KMS-11 (cell line): ENCODE measurements at regions not wholly inside any gene's neighbourhood (a gene's known extent, or its start where the extent isn't known, plus 50 kb on each side); places are given as distances from the start of the nearest gene placed in this dataset.

ENCODE experiments used
- H2AFZ ChIP-seq: fragments of 200-600 bp; sonication (generic); 2 replicates; pipeline ENCODE4 v1.6.1; 2016; ENCODE audit warnings: antibody characterized with exemption, mixed run types, low read depth
- H3K27ac ChIP-seq: fragments of 200-600 bp; sonication (generic); 2 replicates; pipeline ENCODE4 v1.6.1; 2016; ENCODE audit warnings: mild to moderate bottlenecking, mixed run types
- H3K27me3 ChIP-seq: fragments of 200-600 bp; sonication (generic); 2 replicates; pipeline ENCODE4 v1.6.1; 2017; ENCODE audit warnings: mild to moderate bottlenecking, low read depth, mixed run types, moderate library complexity; ENCODE audit not compliant: insufficient read depth
- H3K36me3 ChIP-seq: fragments of 200-600 bp; sonication (generic); 2 replicates; pipeline ENCODE4 v1.6.1; 2017; ENCODE audit warnings: mild to moderate bottlenecking, mixed run types; ENCODE audit not compliant: insufficient read depth
- H3K4me1 ChIP-seq: fragments of 200-600 bp; sonication (generic); 2 replicates; pipeline ENCODE4 v1.6.1; 2016; ENCODE audit warnings: mild to moderate bottlenecking, low read depth, mixed run types; ENCODE audit not compliant: poor library complexity, severe bottlenecking
- H3K4me2 ChIP-seq: fragments of 200-600 bp; sonication (generic); 2 replicates; pipeline ENCODE4 v1.7.0; 2016; ENCODE audit warnings: mild to moderate bottlenecking, mixed run types
- H3K4me3 ChIP-seq: fragments of 200-600 bp; sonication (generic); IDR thresholded peaks from 2 replicates; pipeline ENCODE4 v1.6.1; 2017; ENCODE audit warnings: low read depth, low read length, mixed read lengths; ENCODE audit not compliant: insufficient read depth
- H3K79me2 ChIP-seq: fragments of 200-600 bp; sonication (generic); 2 replicates; pipeline ENCODE4 v1.6.1; 2016; ENCODE audit warnings: low read depth, mixed run types; ENCODE audit not compliant: insufficient read depth
- H3K9ac ChIP-seq: fragments of 200-600 bp; sonication (generic); 2 replicates; pipeline ENCODE4 v1.6.1; 2016; ENCODE audit warnings: mild to moderate bottlenecking, mixed run types
- H4K20me1 ChIP-seq: fragments of 200-600 bp; sonication (generic); 2 replicates; pipeline ENCODE4 v1.6.1; 2016; ENCODE audit warnings: mild to moderate bottlenecking, mixed run types; ENCODE audit not compliant: insufficient read depth
- TF ChIP-seq, protein P1 (sequence below): fragments of 200-600 bp; sonication (generic); conservative IDR thresholded peaks from 2 replicates; pipeline ENCODE4 v1.6.1; 2017; ENCODE audit warnings: low read depth, mild to moderate bottlenecking, antibody characterized with exemption, low read length, moderate library complexity, mixed read lengths

DNA sequence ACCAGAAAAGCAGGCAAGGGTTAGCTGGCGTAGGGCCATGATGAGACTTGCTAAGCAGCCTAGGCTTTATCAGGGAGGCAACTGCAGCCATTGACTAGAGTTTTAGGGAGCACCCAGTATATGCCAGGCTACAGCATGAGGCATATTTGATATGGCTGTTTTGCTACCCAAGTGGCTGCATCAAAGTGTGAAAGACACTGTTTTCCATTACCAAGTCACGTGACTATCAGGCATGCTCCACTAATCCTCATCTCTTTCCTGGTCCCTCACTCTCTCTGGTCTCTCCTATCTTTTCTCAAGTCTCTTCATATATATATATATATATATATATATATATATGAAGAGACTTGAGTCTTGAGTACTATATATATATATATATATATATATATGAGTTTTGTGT, 206.7 kb upstream of the POU3F1 start:
- no peaks in the 10 kb centered on the region for H3K27me3 ChIP-seq

DNA sequence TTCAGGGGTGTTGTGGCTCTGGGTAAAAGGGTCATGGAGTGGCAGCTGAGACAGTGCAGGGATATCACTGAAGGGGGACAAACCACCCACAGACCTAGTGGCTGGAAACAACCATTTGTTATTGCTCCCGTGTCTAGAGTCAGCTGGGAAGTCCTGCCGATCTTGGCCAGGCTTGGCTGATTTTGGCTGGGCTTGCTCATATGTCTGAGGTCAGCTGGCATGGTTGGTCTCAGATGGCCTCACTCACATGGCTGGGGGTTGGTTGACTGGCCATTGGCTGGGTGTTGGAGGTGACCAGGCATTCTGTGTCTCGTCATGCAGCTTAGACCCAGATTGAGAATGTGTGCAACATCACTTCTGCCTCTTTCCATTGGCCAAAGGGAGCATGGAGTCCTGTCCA, 203.8 kb upstream of the POU3F1 start:
- H3K9ac ChIP-seq: no peak overlapping the region
- no peak overlapping the region for H2AFZ ChIP-seq
- H3K4me2 ChIP-seq: no peak overlapping the region
- no peak overlapping the region for H3K4me3 ChIP-seq
- TF ChIP-seq, protein P1, sequence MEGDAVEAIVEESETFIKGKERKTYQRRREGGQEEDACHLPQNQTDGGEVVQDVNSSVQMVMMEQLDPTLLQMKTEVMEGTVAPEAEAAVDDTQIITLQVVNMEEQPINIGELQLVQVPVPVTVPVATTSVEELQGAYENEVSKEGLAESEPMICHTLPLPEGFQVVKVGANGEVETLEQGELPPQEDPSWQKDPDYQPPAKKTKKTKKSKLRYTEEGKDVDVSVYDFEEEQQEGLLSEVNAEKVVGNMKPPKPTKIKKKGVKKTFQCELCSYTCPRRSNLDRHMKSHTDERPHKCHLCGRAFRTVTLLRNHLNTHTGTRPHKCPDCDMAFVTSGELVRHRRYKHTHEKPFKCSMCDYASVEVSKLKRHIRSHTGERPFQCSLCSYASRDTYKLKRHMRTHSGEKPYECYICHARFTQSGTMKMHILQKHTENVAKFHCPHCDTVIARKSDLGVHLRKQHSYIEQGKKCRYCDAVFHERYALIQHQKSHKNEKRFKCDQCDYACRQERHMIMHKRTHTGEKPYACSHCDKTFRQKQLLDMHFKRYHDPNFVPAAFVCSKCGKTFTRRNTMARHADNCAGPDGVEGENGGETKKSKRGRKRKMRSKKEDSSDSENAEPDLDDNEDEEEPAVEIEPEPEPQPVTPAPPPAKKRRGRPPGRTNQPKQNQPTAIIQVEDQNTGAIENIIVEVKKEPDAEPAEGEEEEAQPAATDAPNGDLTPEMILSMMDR: no peak
- no peaks in the 10 kb centered on the region for H3K4me1 ChIP-seq
- H4K20me1 ChIP-seq: no peaks in the 10 kb centered on the region
- no peaks in the 10 kb centered on the region for H3K27me3 ChIP-seq
- H3K36me3 ChIP-seq: no peaks in the 10 kb centered on the region
- H3K27ac ChIP-seq: no peak overlapping the region
- H3K79me2 ChIP-seq: no peaks in the 10 kb centered on the region

More for the DNA sequence above, 206.7 kb upstream of the POU3F1 start:
- Histone ChIP-seq H3K4me3 (no peak overlapping the region), H3K9ac (no peak overlapping the region), H2AFZ (no peak overlapping the region), H4K20me1 (no peaks in the 10 kb centered on the region), H3K4me1 (no peaks in the 10 kb centered on the region), H3K4me2 (no peak overlapping the region), H3K36me3 (no peaks in the 10 kb centered on the region), H3K79me2 (no peaks in the 10 kb centered on the region), H3K27ac (no peak overlapping the region)
- TF ChIP-seq, protein P1: no peak

DNA sequence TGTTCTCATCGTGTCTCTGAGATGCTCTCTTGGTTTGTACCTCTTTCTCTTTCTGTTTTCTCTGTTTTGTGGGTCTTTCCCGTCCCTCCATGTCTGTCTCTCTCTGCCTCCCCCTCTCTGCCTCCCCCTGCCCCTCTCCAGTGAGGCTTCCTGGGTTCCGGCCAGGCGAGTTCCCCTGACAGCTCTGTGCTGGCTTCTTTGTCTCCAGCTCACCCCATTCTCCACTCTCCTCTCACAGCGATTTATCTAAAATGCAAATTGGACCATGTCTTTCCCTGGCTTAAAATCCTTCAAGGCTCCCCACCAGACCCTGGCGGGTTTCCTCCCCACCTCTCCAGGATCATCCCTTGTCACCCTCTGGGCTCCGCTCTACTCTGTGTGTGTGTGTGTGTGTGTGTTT, 202.4 kb upstream of the POU3F1 start:
- Histone ChIP-seq H3K4me1 (no peaks in the 10 kb centered on the region), H2AFZ (no peak overlapping the region), H3K4me3 (no peak overlapping the region), H3K4me2 (no peak overlapping the region), H3K36me3 (no peaks in the 10 kb centered on the region), H3K9ac (no peak overlapping the region), H3K27me3 (no peaks in the 10 kb centered on the region), H3K27ac (no peak overlapping the region), H4K20me1 (no peaks in the 10 kb centered on the region), H3K79me2 (no peaks in the 10 kb centered on the region)
- TF ChIP-seq, protein P1: no peak

DNA sequence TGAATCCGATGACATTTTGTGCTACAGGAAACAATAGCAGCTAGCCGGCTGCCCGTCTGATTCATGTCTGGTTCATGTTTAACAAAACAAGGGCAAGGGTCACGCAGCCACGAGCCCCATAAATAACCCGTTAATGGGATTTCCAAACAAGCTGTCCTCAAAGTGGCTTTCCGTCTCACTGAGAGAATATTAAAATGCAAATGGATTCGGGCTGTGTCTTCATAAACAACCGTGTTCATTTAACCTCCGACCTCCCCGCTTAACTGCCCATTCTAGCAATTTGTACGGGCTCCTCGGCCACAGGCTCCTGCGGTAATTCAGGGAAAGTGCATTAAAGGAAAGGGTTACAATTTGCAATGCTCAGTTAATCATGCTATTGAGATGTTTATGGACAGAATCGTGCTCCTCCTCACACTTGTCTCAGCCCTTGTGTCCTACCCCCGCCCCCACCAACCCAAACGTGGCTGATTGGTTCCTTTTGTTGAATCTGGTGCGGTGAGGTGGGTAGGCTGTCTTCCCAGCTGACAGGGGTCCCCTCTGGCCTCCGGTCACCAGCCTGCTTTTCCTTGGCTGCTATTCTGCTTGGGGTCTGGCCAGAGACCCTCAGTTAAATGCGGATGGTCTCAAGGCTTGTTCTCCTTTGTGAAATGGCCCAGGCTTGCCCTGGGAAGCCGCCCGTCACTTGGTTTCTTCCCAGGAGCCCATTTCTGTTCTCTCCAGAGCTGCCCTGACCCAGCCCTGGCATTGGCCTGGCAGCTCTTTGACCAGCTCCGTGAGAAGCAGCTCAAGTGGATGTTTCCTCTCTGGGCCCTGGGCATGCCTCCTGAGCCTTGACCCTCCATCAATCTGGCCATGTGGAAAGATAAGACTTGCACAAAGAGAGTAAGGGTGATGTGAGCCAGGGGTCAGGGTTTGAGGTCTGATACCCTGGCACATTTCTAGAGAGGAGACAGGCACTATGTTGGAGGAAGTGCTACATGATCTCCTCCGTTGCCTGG, 200.7 kb upstream of the POU3F1 start:
- Histone ChIP-seq H3K9ac (no peak overlapping the region), H3K4me2 (no peak overlapping the region), H3K79me2 (no peaks in the 10 kb centered on the region), H3K27me3 (no peaks in the 10 kb centered on the region), H2AFZ (no peak overlapping the region), H3K36me3 (no peaks in the 10 kb centered on the region), H3K27ac (no peak overlapping the region), H3K4me3 (no peak overlapping the region), H3K4me1 (no peaks in the 10 kb centered on the region), H4K20me1 (no peaks in the 10 kb centered on the region)
- TF ChIP-seq, protein P1: no peak
